Stomach (tissue), 4 donors: ENCODE measurements at regions not wholly inside any gene's neighbourhood (a gene's known extent, or its start where the extent isn't known, plus 50 kb on each side); places are given as distances from the start of the nearest gene placed in this dataset.

ENCODE experiments used
- POLR2AphosphoS5 ChIP-seq, 3 donors: sonication (generic); formaldehyde crosslinking; IDR thresholded peaks; one replicate each; pipeline ENCODE4 v1.6.1; 2016; ENCODE audit warnings: antibody characterized with exemption in 3 of 3
- TF ChIP-seq, protein P1 (sequence below), 7 experiments: fragments of 450-650 bp in 4 of 7; fragments of 200-600 bp in 3 of 7; sonication (generic) in 3 of 7; IDR thresholded peaks; one replicate each; pipeline ENCODE4 v1.5.1; 2016 to 2019; ENCODE audit warnings: antibody characterized with exemption in 7 of 7, control low read depth in 2 of 7, mild to moderate bottlenecking in 1 of 7

DNA sequence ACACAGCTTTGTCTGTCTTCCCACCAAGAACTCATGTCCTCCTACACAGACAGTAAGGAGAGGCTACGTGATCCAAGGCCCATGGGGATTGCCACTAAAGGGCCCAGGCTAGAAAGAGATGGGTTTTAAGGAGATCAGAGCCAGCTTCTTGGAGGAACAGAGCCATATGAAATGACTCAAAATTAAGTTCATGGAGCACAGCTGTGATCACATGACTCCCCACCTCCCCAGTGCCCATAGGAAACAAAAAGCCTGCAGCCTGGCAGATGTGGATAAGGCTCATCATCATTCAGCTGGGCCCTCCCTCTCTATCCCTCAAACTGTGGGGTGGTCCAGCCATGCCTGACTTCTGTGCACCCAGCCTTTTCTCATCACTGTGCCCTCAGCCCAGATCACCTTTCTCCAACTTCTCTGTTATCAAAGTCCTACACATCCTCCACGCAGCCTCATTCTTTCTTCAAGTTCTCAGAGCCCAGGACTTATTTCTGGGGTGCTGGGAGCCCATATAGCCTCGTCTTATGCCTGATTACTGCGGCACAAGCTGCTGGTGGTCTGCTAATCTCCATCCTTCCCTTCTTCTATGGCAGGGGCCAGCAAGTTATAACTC, 137.6 kb downstream of the SMAD6 start:
- no peak for TF ChIP-seq POLR2AphosphoS5 (IDR thresholded peaks at IDR 0.05)
- TF ChIP-seq, protein P1, sequence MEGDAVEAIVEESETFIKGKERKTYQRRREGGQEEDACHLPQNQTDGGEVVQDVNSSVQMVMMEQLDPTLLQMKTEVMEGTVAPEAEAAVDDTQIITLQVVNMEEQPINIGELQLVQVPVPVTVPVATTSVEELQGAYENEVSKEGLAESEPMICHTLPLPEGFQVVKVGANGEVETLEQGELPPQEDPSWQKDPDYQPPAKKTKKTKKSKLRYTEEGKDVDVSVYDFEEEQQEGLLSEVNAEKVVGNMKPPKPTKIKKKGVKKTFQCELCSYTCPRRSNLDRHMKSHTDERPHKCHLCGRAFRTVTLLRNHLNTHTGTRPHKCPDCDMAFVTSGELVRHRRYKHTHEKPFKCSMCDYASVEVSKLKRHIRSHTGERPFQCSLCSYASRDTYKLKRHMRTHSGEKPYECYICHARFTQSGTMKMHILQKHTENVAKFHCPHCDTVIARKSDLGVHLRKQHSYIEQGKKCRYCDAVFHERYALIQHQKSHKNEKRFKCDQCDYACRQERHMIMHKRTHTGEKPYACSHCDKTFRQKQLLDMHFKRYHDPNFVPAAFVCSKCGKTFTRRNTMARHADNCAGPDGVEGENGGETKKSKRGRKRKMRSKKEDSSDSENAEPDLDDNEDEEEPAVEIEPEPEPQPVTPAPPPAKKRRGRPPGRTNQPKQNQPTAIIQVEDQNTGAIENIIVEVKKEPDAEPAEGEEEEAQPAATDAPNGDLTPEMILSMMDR (IDR thresholded peaks at IDR 0.05): no peak
